ENCODE measurements at regions not wholly inside any gene's neighbourhood (a gene's known extent, or its start where the extent isn't known, plus 50 kb on each side); places are given as distances from the start of the nearest gene placed in this dataset.
"Not testable (repeated sequence)": the region's sequence is repeated elsewhere in the genome, so short reads cannot be mapped to it uniquely, and the experiment has no call there.

GRCh38 chr13:33420117-33420516 lies 134.6 kb upstream of the STARD13 start:
- not testable (repeated sequence) for TF ChIP-seq TCF7 (IDR thresholded peaks at IDR 0.05; ENCODE audit: borderline replicate concordance); NFYB (IDR thresholded peaks at IDR 0.05; ENCODE audit: insufficient read depth, low read depth, low read length); CBX3 (IDR thresholded peaks at IDR 0.05; ENCODE audit: borderline replicate concordance, low read depth); POLR2A (IDR thresholded peaks at IDR 0.05; ENCODE audit: low read depth, low read length); TAF1 (IDR thresholded peaks at IDR 0.05; ENCODE audit: borderline replicate concordance, low read depth, low read length); MTA2 (IDR thresholded peaks at IDR 0.05; ENCODE audit: low read depth); PML (IDR thresholded peaks at IDR 0.05; ENCODE audit: low read length); EZH2 (IDR thresholded peaks at IDR 0.05; ENCODE audit: borderline replicate concordance, control insufficient read depth, low read depth, low read length); EP300 (IDR thresholded peaks at IDR 0.05; ENCODE audit: borderline replicate concordance in 1 of 2, control insufficient read depth in 1 of 2, low read depth in 2 of 2, low read length in 2 of 2); FOS (IDR thresholded peaks at IDR 0.05; ENCODE audit: borderline replicate concordance, extremely low read depth, insufficient read length); ZNF384 (IDR thresholded peaks at IDR 0.05; ENCODE audit: borderline replicate concordance, low read depth, low read length)
- TF ChIP-seq, protein P1, sequence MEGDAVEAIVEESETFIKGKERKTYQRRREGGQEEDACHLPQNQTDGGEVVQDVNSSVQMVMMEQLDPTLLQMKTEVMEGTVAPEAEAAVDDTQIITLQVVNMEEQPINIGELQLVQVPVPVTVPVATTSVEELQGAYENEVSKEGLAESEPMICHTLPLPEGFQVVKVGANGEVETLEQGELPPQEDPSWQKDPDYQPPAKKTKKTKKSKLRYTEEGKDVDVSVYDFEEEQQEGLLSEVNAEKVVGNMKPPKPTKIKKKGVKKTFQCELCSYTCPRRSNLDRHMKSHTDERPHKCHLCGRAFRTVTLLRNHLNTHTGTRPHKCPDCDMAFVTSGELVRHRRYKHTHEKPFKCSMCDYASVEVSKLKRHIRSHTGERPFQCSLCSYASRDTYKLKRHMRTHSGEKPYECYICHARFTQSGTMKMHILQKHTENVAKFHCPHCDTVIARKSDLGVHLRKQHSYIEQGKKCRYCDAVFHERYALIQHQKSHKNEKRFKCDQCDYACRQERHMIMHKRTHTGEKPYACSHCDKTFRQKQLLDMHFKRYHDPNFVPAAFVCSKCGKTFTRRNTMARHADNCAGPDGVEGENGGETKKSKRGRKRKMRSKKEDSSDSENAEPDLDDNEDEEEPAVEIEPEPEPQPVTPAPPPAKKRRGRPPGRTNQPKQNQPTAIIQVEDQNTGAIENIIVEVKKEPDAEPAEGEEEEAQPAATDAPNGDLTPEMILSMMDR (IDR thresholded peaks at IDR 0.05 in 2 of 3, conservative IDR thresholded peaks at IDR 0.05 in 1 of 3; ENCODE audit: control insufficient read depth in 2 of 3, extremely low read depth in 1 of 3, insufficient read depth in 1 of 3, low read depth in 3 of 3, low read length in 3 of 3) = not testable (repeated sequence)
- TF ChIP-seq, protein P2, sequence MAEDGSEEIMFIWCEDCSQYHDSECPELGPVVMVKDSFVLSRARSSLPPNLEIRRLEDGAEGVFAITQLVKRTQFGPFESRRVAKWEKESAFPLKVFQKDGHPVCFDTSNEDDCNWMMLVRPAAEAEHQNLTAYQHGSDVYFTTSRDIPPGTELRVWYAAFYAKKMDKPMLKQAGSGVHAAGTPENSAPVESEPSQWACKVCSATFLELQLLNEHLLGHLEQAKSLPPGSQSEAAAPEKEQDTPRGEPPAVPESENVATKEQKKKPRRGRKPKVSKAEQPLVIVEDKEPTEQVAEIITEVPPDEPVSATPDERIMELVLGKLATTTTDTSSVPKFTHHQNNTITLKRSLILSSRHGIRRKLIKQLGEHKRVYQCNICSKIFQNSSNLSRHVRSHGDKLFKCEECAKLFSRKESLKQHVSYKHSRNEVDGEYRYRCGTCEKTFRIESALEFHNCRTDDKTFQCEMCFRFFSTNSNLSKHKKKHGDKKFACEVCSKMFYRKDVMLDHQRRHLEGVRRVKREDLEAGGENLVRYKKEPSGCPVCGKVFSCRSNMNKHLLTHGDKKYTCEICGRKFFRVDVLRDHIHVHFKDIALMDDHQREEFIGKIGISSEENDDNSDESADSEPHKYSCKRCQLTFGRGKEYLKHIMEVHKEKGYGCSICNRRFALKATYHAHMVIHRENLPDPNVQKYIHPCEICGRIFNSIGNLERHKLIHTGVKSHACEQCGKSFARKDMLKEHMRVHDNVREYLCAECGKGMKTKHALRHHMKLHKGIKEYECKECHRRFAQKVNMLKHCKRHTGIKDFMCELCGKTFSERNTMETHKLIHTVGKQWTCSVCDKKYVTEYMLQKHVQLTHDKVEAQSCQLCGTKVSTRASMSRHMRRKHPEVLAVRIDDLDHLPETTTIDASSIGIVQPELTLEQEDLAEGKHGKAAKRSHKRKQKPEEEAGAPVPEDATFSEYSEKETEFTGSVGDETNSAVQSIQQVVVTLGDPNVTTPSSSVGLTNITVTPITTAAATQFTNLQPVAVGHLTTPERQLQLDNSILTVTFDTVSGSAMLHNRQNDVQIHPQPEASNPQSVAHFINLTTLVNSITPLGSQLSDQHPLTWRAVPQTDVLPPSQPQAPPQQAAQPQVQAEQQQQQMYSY (CRISPR knock-in tag; IDR thresholded peaks at IDR 0.05) = not testable (repeated sequence)
- TF ChIP-seq, protein P3, sequence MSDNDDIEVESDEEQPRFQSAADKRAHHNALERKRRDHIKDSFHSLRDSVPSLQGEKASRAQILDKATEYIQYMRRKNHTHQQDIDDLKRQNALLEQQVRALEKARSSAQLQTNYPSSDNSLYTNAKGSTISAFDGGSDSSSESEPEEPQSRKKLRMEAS (IDR thresholded peaks at IDR 0.05; ENCODE audit: low read depth, low read length) = not testable (repeated sequence)

Measured in GM12878 (cell line).